Vagina (tissue), 2 donors: ENCODE measurements at regions not wholly inside any gene's neighbourhood (a gene's known extent, or its start where the extent isn't known, plus 50 kb on each side); places are given as distances from the start of the nearest gene placed in this dataset.

Source experiments
- CTCF ChIP-seq, 3 experiments: fragments of 450-650 bp in 2 of 3; fragments of 200-600 bp in 1 of 3; sonication (generic) in 1 of 3; IDR thresholded peaks; one replicate each; pipeline ENCODE4 v1.5.1; 2017 to 2019; ENCODE audit warnings: antibody characterized with exemption in 3 of 3, mild to moderate bottlenecking in 2 of 3, moderate library complexity in 2 of 3
- POLR2A ChIP-seq, 2 donors: fragments of 450-650 bp; IDR thresholded peaks; one replicate each; pipeline ENCODE4 v1.6.1; 2017; ENCODE audit warnings: antibody characterized with exemption in 2 of 2, mild to moderate bottlenecking in 2 of 2, moderate library complexity in 2 of 2
- POLR2AphosphoS5 ChIP-seq, 2 donors: sonication (generic); formaldehyde crosslinking; IDR thresholded peaks; one replicate each; pipeline ENCODE4 v1.9.0; 2017; ENCODE audit warnings: antibody characterized with exemption in 2 of 2, mild to moderate bottlenecking in 2 of 2, low read depth in 1 of 2; ENCODE audit not compliant: insufficient read depth in 1 of 2

- TF ChIP-seq CTCF (IDR thresholded peaks at IDR 0.05): no peak
- TF ChIP-seq POLR2AphosphoS5 (IDR thresholded peaks at IDR 0.05; ENCODE audit: insufficient read depth in 1 of 2, low read depth in 1 of 2): no peak
- TF ChIP-seq POLR2A (IDR thresholded peaks at IDR 0.05): no peak
These were observed 272.5 kb upstream of the SGK1 start for GRCh38 chr6:134590449-134590848.
